IMR-90 (cell line): ENCODE measurements at regions not wholly inside any gene's neighbourhood (a gene's known extent, or its start where the extent isn't known, plus 50 kb on each side); places are given as distances from the start of the nearest gene placed in this dataset.

Experiments used
- ATAC-seq: fragments of 200-7000 bp; cut with Tn5 transposase; 2 replicates; pipeline ENCODE4 v1.9.1; 2020; ENCODE audit warnings: low read depth, mild to moderate bottlenecking, moderate library complexity
- BruUV-seq: library from RNA; stranded (reverse); fragments of 400-500 nt; replicated peaks from 2 replicates; lab custom pipeline; 2021; lab: Mats Ljungman, UMichigan
- CTCF ChIA-PET: fragments of 300-600 bp; formaldehyde crosslinking; extraction: SDS; loops from one replicate; lab custom pipeline; 2021; ENCODE audit warnings: antibody characterized with exemption; lab: Yijun Ruan, JAX
- POLR2A ChIA-PET: fragments of 300-600 bp; sonication (Branson Sonifier 250); formaldehyde crosslinking; loops from one replicate; lab custom pipeline; 2022; ENCODE audit warnings: antibody characterized with exemption; ENCODE audit not compliant: unreplicated experiment; lab: Charles Lee
- DNase-seq: peaks from one replicate; pipeline ENCODE4 v3.0.0; 2013
- H2AFZ ChIP-seq: replicated peaks from 2 replicates; pipeline ENCODE3; 2013; ENCODE audit warnings: low read length, mild to moderate bottlenecking; ENCODE audit not compliant: poor library complexity
- H2AK5ac ChIP-seq: 2 replicates; pipeline ENCODE4 v1.6.1; 2013; ENCODE audit warnings: low read depth, low read length, inconsistent platforms
- H2AK9ac ChIP-seq: replicated peaks from 2 replicates; pipeline ENCODE3; 2013; ENCODE audit warnings: mild to moderate bottlenecking, low read depth, low read length, moderate library complexity; ENCODE audit not compliant: poor library complexity
- H2BK120ac ChIP-seq: 2 replicates; pipeline ENCODE4 v1.6.1; 2013; ENCODE audit warnings: low read depth, low read length, inconsistent platforms
- H2BK15ac ChIP-seq: 3 replicates; pipeline ENCODE4 v1.6.1; 2013; ENCODE audit warnings: low read depth, low read length, inconsistent platforms
- H2BK20ac ChIP-seq: 2 replicates; pipeline ENCODE4 v1.6.1; 2013; ENCODE audit warnings: low read depth, mild to moderate bottlenecking, inconsistent platforms, low read length, moderate library complexity
- H2BK5ac ChIP-seq: 2 replicates; pipeline ENCODE4 v1.6.1; 2013; ENCODE audit warnings: mild to moderate bottlenecking, low read depth, low read length, inconsistent platforms; ENCODE audit not compliant: poor library complexity, severe bottlenecking
- H3K14ac ChIP-seq: replicated peaks from 2 replicates; pipeline ENCODE4 v1.6.1; 2013; ENCODE audit warnings: low read depth, low read length, inconsistent platforms
- H3K18ac ChIP-seq: 2 replicates; pipeline ENCODE4 v1.6.1; 2013; ENCODE audit warnings: low read depth, low read length, control low read depth
- H3K23ac ChIP-seq: 2 replicates; pipeline ENCODE4 v1.6.1; 2013; ENCODE audit warnings: low read depth, low read length, inconsistent platforms
- H3K27ac ChIP-seq: 2 replicates; pipeline ENCODE4 v1.5.1; 2013; ENCODE audit warnings: mild to moderate bottlenecking, control low read depth, low read length; ENCODE audit not compliant: insufficient read depth
- H3K27me3 ChIP-seq: 2 replicates; pipeline ENCODE4 v1.6.1; 2013; ENCODE audit warnings: low read length; ENCODE audit not compliant: control insufficient read depth, insufficient read depth
- H3K36me3 ChIP-seq: 2 replicates; pipeline ENCODE4 v1.6.1; 2013; ENCODE audit warnings: low read length, mixed read lengths; ENCODE audit not compliant: control insufficient read depth, insufficient read depth
- H3K4ac ChIP-seq: 2 replicates; pipeline ENCODE4 v1.6.1; 2013; ENCODE audit warnings: low read depth, low read length, inconsistent platforms
- H3K4me1 ChIP-seq: 2 replicates; pipeline ENCODE4 v1.6.1; 2013; ENCODE audit warnings: low read length, mixed read lengths; ENCODE audit not compliant: control insufficient read depth, insufficient read depth
- H3K4me2 ChIP-seq: 2 replicates; pipeline ENCODE4 v1.6.1; 2013; ENCODE audit warnings: low read depth, mild to moderate bottlenecking, control low read depth, low read length, moderate library complexity
- H3K4me3 ChIP-seq: 2 replicates; pipeline ENCODE4 v1.5.1; 2013; ENCODE audit warnings: low read depth, mild to moderate bottlenecking, control low read depth, low read length, moderate library complexity; ENCODE audit not compliant: insufficient read depth
- H3K56ac ChIP-seq: 2 replicates; pipeline ENCODE4 v1.6.1; 2013; ENCODE audit warnings: low read length, inconsistent platforms; ENCODE audit not compliant: insufficient read depth; ENCODE audit errors: extremely low read depth
- H3K79me1 ChIP-seq, 2 experiments: 2 replicates each; pipeline ENCODE4 v1.6.1; 2013; ENCODE audit warnings: low read length in 2 of 2, inconsistent platforms in 1 of 2, low read depth in 1 of 2
- H3K9ac ChIP-seq: 2 replicates; pipeline ENCODE4 v1.6.1; 2013; ENCODE audit warnings: low read depth, low read length, control low read depth
- H3K9me1 ChIP-seq: 2 replicates; pipeline ENCODE4 v1.6.1; 2013; ENCODE audit warnings: low read length, inconsistent platforms; ENCODE audit not compliant: insufficient read depth
- H3K9me3 ChIP-seq: 2 replicates; pipeline ENCODE4 v1.6.1; 2013; ENCODE audit warnings: low read length; ENCODE audit not compliant: control insufficient read depth, insufficient read depth
- H4K20me1 ChIP-seq: 2 replicates; pipeline ENCODE4 v1.6.1; 2013; ENCODE audit warnings: low read length, inconsistent platforms; ENCODE audit not compliant: insufficient read depth
- H4K5ac ChIP-seq: 2 replicates; pipeline ENCODE4 v1.6.1; 2013; ENCODE audit warnings: mild to moderate bottlenecking, low read depth, low read length, control low read depth
- H4K8ac ChIP-seq, 2 experiments: 2 replicates each; pipeline ENCODE4 v1.6.1; 2013; ENCODE audit warnings: low read depth in 2 of 2, low read length in 2 of 2, control low read depth in 1 of 2, inconsistent platforms in 1 of 2
- H4K91ac ChIP-seq: 2 replicates; pipeline ENCODE4 v1.6.1; 2013; ENCODE audit warnings: low read depth, low read length, inconsistent platforms; ENCODE audit not compliant: insufficient read depth
- BHLHE40 ChIP-seq: fragments of 150-350 bp; IDR thresholded peaks from 2 replicates; pipeline ENCODE4 v1.6.1; 2016; ENCODE audit warnings: mild to moderate bottlenecking, low read depth, low read length
- CEBPB ChIP-seq: IDR thresholded peaks from 2 replicates; pipeline ENCODE4 v1.6.1; 2012; ENCODE audit warnings: low read depth, low read length, improper control_type of control experiment
- CHD1 ChIP-seq: IDR thresholded peaks from 2 replicates; pipeline ENCODE4 v1.6.1; 2012; ENCODE audit warnings: low read depth, low read length, improper control_type of control experiment
- ELK1 ChIP-seq: fragments of 150-350 bp; IDR thresholded peaks from 2 replicates; pipeline ENCODE4 v1.6.1; 2016; ENCODE audit warnings: low read depth, mild to moderate bottlenecking, low read length, moderate library complexity, borderline replicate concordance
- FOS ChIP-seq: fragments of 150-350 bp; IDR thresholded peaks from 2 replicates; pipeline ENCODE4 v1.6.1; 2016; ENCODE audit warnings: low read depth, low read length
- MAFK ChIP-seq: IDR thresholded peaks from 2 replicates; pipeline ENCODE4 v1.6.1; 2012; ENCODE audit warnings: low read depth, low read length, improper control_type of control experiment
- MAZ ChIP-seq: IDR thresholded peaks from 2 replicates; pipeline ENCODE4 v1.6.1; 2012; ENCODE audit warnings: low read depth, mild to moderate bottlenecking, low read length, improper control_type of control experiment, moderate library complexity, borderline replicate concordance
- MXI1 ChIP-seq: IDR thresholded peaks from 2 replicates; pipeline ENCODE4 v1.6.1; 2012; ENCODE audit warnings: low read depth, mild to moderate bottlenecking, low read length, moderate library complexity, borderline replicate concordance
- NFE2L2 ChIP-seq: fragments of 150-350 bp; IDR thresholded peaks from 2 replicates; pipeline ENCODE4 v1.6.1; 2016; ENCODE audit warnings: low read depth, mild to moderate bottlenecking, low read length
- POLR2A ChIP-seq: IDR thresholded peaks from 2 replicates; pipeline ENCODE4 v1.6.1; 2012; ENCODE audit warnings: mild to moderate bottlenecking, low read depth, low read length
- RAD21 ChIP-seq: IDR thresholded peaks from 2 replicates; pipeline ENCODE4 v1.6.1; 2012; ENCODE audit warnings: low read length, improper control_type of control experiment
- RCOR1 ChIP-seq: IDR thresholded peaks from 2 replicates; pipeline ENCODE4 v1.6.1; 2012; ENCODE audit warnings: mild to moderate bottlenecking, low read length, improper control_type of control experiment; ENCODE audit not compliant: insufficient replicate concordance
- RFX5 ChIP-seq: IDR thresholded peaks from 2 replicates; pipeline ENCODE4 v1.8.0; 2012; ENCODE audit warnings: low read depth, mild to moderate bottlenecking, low read length, moderate library complexity
- SMC3 ChIP-seq: fragments of 150-350 bp; IDR thresholded peaks from 2 replicates; pipeline ENCODE4 v1.6.1; 2016; ENCODE audit warnings: low read depth, mild to moderate bottlenecking, antibody characterized with exemption, low read length, moderate library complexity
- USF2 ChIP-seq: fragments of 150-350 bp; IDR thresholded peaks from 2 replicates; pipeline ENCODE4 v1.6.1; 2017; ENCODE audit warnings: mild to moderate bottlenecking, antibody characterized with exemption, low read length, low read depth
- WGBS, 2 experiments: methylation state at CpG; one replicate each; pipeline versions ENCODE4 v1.1.5 to v1.1.7; 2013; ENCODE audit warnings: missing lambda C conversion rate in 2 of 2; ENCODE audit not compliant: insufficient read length in 1 of 2; ENCODE audit errors: extremely low coverage in 2 of 2; 5-methylcytosine and 5-hydroxymethylcytosine counted together
- dilution Hi-C: fragments of 300-500 bp; cut with HindIII; formaldehyde crosslinking; loops from one replicate; pipeline ENCODE4 v1.14.3; 2018; ENCODE audit warnings: low sequenced_read_pairs; ENCODE audit not compliant: unreplicated experiment
- in situ Hi-C: fragments of 300-500 bp; cut with MboI; formaldehyde crosslinking; loops from 3 replicates; pipeline ENCODE4 v1.14.3; 2019; ENCODE audit warnings: low sequenced_read_pairs, inconsistent platforms, mixed read lengths
- intact Hi-C: fragments of 100-400 bp; cut with micrococcal nuclease; formaldehyde crosslinking; loops from 2 replicates; pipeline ENCODE4 v1.10.0; 2022
- TF ChIP-seq, protein P1 (sequence below): conservative IDR thresholded peaks from 2 replicates; pipeline ENCODE4 v1.5.1; 2012; ENCODE audit warnings: mild to moderate bottlenecking, low read depth, low read length, improper control_type of control experiment

GRCh38 chr7:26011039-26011696 is 140.8 kb upstream of the NFE2L3 start:
- H4K8ac ChIP-seq: no peak overlapping the region
- ATAC-seq: no peak
- in situ Hi-C loops: no loop called here
- no peak for DNase-seq
- H3K18ac ChIP-seq: no peak overlapping the region
- ChIA-PET CTCF (no interaction called here), POLR2A (no interaction called here)
- no peaks in the 10 kb centered on the region for H3K9me1 ChIP-seq
- H3K9ac ChIP-seq: no peak overlapping the region
- dilution Hi-C loops: no loop called here
- H2BK5ac ChIP-seq: no peak overlapping the region
- H2BK20ac ChIP-seq: no peak overlapping the region
- 67% methylated on average over 4 of the region's 9 CpGs; no CpG with 5 or more reads in 1 of the 2 experiments for WGBS, 2 experiments
- H3K27ac ChIP-seq: no peak overlapping the region
- no peak overlapping the region for H4K5ac ChIP-seq
- no peaks in the 10 kb centered on the region for H3K36me3 ChIP-seq
- H3K4ac ChIP-seq: no peak overlapping the region
- H4K91ac ChIP-seq: no peak overlapping the region
- no peak overlapping the region for H2BK15ac ChIP-seq
- H2BK120ac ChIP-seq: no peak overlapping the region
- intact Hi-C loops: no loop called here
- H3K14ac ChIP-seq: no peak overlapping the region
- H3K56ac ChIP-seq: no peak overlapping the region
- H4K20me1 ChIP-seq: no peaks in the 10 kb centered on the region
- no peak overlapping the region for H2AFZ ChIP-seq
- no peaks in the 10 kb centered on the region for H3K27me3 ChIP-seq
- H2AK5ac ChIP-seq: no peak overlapping the region
- H3K9me3 ChIP-seq: no peaks in the 10 kb centered on the region
- no peaks in the 10 kb centered on the region for H3K4me1 ChIP-seq
- H3K79me1 ChIP-seq: no peaks in the 10 kb centered on the region
- BruUV-seq: no TSS peak
- no peak overlapping the region for H3K4me2 ChIP-seq
- TF ChIP-seq RFX5 (no peak), ELK1 (no peak), NFE2L2 (no peak), USF2 (no peak), POLR2A (no peak), MAFK (no peak), MAZ (no peak), BHLHE40 (no peak), RCOR1 (no peak), SMC3 (no peak), FOS (no peak), MXI1 (no peak), CEBPB (no peak), CHD1 (no peak), RAD21 (no peak)
- TF ChIP-seq, protein P1, sequence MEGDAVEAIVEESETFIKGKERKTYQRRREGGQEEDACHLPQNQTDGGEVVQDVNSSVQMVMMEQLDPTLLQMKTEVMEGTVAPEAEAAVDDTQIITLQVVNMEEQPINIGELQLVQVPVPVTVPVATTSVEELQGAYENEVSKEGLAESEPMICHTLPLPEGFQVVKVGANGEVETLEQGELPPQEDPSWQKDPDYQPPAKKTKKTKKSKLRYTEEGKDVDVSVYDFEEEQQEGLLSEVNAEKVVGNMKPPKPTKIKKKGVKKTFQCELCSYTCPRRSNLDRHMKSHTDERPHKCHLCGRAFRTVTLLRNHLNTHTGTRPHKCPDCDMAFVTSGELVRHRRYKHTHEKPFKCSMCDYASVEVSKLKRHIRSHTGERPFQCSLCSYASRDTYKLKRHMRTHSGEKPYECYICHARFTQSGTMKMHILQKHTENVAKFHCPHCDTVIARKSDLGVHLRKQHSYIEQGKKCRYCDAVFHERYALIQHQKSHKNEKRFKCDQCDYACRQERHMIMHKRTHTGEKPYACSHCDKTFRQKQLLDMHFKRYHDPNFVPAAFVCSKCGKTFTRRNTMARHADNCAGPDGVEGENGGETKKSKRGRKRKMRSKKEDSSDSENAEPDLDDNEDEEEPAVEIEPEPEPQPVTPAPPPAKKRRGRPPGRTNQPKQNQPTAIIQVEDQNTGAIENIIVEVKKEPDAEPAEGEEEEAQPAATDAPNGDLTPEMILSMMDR: no peak
- H3K23ac ChIP-seq: no peak overlapping the region
- no peak overlapping the region for H2AK9ac ChIP-seq
- no peak overlapping the region for H3K4me3 ChIP-seq
